ENCODE measurements at regions not wholly inside any gene's neighbourhood (a gene's known extent, or its start where the extent isn't known, plus 50 kb on each side); places are given as distances from the start of the nearest gene placed in this dataset.

DNA sequence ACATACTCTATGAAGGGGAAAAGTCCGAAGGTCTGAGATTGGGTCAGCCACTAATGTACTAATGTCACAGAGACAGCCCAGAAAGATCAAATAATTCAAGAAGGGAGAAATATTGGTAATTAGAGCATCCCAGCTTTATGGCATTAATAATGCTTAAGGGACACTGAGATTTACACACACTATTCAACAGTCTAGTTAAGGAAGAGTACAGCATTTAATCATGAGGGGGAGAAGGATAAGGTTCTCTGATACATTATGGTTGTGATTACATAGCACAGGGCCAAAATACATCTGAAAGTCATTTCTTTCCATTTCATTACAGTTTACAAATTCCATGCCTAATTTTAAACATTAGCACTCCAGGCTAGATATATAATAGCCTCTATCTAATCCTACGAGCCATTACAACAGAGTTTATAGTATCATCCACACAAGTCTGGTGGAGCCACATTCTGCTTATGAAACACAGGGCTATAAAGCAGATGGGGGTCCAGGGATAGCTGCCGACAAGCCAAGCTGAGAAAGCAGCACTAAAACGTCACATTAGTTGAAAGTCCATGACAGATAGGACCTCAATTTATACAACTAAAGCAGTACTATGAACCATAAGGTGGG lies 108.0 kb upstream of the GRIA3 start:
- TF ChIP-seq, protein P1, sequence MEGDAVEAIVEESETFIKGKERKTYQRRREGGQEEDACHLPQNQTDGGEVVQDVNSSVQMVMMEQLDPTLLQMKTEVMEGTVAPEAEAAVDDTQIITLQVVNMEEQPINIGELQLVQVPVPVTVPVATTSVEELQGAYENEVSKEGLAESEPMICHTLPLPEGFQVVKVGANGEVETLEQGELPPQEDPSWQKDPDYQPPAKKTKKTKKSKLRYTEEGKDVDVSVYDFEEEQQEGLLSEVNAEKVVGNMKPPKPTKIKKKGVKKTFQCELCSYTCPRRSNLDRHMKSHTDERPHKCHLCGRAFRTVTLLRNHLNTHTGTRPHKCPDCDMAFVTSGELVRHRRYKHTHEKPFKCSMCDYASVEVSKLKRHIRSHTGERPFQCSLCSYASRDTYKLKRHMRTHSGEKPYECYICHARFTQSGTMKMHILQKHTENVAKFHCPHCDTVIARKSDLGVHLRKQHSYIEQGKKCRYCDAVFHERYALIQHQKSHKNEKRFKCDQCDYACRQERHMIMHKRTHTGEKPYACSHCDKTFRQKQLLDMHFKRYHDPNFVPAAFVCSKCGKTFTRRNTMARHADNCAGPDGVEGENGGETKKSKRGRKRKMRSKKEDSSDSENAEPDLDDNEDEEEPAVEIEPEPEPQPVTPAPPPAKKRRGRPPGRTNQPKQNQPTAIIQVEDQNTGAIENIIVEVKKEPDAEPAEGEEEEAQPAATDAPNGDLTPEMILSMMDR (IDR thresholded peaks at IDR 0.05; ENCODE audit: insufficient read depth, low read length): no peak
- H3K4me3 ChIP-seq (ENCODE audit: low read depth, low read length): no peak overlapping the region
- DNase-seq (ENCODE audit: low read depth): no peak

DNA sequence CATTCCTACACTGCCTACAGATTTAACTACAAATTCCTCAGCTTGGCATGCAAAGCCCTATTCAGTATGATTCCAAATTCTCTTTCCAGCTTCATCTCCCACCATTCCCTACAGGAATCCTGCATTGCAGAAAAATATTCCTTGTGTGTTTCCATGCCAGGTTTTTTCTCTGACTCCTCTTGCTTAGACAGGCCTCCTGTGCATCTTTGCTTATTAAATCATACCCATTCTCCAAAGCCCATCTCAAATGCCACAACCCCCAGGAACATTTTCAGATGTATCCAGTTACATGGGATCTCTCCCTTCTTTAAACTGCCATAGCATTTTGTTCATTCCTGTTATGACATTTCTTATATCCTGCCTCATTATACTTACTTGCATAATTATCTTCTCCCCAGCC lies 106.4 kb upstream of the GRIA3 start:
- no peak overlapping the region for H3K4me3 ChIP-seq (ENCODE audit: low read depth, low read length)
- DNase-seq (ENCODE audit: low read depth): no peak
- TF ChIP-seq, protein P1 (IDR thresholded peaks at IDR 0.05; ENCODE audit: insufficient read depth, low read length): no peak

DNA sequence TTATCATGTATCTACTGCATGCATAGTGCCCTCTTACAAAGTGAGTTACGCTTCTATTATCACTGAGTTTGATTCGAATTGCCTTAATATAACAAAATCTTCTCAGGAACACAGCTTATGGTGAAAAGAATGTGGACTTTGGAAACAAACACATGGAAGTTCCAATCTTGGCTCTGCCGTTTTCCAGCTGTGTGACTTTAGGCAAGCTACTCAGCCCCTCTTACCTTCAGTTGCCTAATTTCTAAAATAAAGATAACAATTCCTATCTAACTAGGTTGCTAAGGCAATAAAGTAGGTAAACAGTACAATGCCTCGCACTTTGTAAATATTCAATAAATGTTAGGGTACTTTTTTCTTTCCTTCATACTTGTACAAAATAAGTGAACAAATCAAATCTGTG lies 104.0 kb upstream of the GRIA3 start:
- no peak for DNase-seq (ENCODE audit: low read depth)
- no peak overlapping the region for H3K4me3 ChIP-seq (ENCODE audit: low read depth, low read length)
- TF ChIP-seq, protein P1 (IDR thresholded peaks at IDR 0.05; ENCODE audit: insufficient read depth, low read length): no peak

DNA sequence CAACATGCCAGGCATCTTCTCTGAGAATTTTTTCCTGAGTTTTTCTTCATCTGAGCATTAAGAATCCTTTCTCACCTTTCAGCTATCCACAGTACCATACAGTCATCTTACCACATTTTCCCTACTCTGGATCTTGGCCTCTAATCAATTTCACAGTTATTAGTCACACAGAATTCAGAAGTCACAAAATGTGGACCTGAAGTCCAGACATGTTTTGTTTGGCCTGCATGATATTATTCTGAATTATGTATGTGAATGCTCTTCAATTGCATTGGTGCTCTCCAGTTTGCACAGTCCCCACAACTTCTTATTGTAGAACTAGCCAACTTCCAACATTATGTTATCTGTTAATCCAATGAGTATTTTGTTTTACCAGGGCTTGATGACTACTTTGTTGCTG lies 102.3 kb upstream of the GRIA3 start:
- peak; percentile 60 for DNase-seq (ENCODE audit: low read depth)
- H3K4me3 ChIP-seq (ENCODE audit: low read depth, low read length): no peak overlapping the region
- TF ChIP-seq, protein P1 (IDR thresholded peaks at IDR 0.05; ENCODE audit: insufficient read depth, low read length): no peak

DNA sequence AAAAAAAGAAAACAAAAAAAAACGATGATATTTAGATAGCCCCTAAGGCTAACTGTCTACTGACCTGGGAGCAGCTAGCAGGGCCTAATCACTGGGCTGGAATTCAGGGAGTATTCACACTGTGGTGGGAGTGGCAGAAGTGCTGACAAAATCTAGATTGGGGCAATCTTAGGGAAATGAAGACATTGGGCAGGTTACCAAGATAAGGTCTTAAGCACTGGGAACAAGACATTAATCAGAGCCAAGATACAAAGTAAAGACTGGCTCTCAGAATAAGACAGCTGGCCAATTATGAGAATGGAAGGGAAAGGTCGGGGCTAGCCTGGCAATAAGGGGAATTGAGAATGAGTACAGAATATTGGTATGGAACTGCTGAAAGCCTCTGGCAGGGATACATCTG lies 100.2 kb upstream of the GRIA3 start:
- TF ChIP-seq, protein P1 (IDR thresholded peaks at IDR 0.05; ENCODE audit: insufficient read depth, low read length): no peak

DNA sequence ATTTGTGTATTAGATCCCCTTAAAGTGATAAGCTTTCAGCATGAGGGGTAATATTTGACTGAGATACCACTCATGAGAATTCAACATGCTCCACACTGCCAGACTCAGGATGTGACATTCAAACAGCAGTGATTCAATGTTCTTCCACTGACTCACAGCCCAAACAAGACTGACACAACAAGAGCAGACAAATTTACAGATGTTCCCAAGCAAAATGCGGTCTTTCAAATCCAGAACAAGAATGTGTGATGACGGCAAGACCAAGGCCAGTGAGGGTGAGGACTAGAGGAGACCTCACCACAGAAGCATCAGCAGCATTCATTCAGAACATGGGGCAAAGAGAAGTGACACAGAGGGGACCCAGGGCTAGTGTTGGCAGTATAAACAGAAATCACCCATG lies 99.3 kb upstream of the GRIA3 start:
- no peak overlapping the region for H3K4me3 ChIP-seq (ENCODE audit: low read depth, low read length)
- TF ChIP-seq, protein P1 (IDR thresholded peaks at IDR 0.05; ENCODE audit: insufficient read depth, low read length): no peak
- DNase-seq (ENCODE audit: low read depth): peak; percentile 41

More for the DNA sequence above, 100.2 kb upstream of the GRIA3 start:
- peak; percentile 75 for DNase-seq (ENCODE audit: low read depth)
- H3K4me3 ChIP-seq (ENCODE audit: low read depth, low read length): no peak overlapping the region

All from fibroblast of the aortic adventitia (primary cell).